CD4-positive, alpha-beta T cell treated with Interleukin-1 beta for 1 hour (primary cell): ENCODE measurements at regions not wholly inside any gene's neighbourhood (a gene's known extent, or its start where the extent isn't known, plus 50 kb on each side); places are given as distances from the start of the nearest gene placed in this dataset.
A peak's percentile ranks its signal among the peaks of the same experiment; 100 is the strongest.
"Not testable (repeated sequence)": the region's sequence is repeated elsewhere in the genome, so short reads cannot be mapped to it uniquely, and the experiment has no call there.

ENCODE experiments used
- DNase-seq, 2 donors: peaks; one replicate each; pipeline ENCODE4 v3.0.0-alpha.2; 2020 to 2022

GRCh38 chrX:66110112-66110511 is 53.9 kb upstream of the HEPH start:
- peak; percentile 3 to 34 for DNase-seq

GRCh38 chrX:66107860-66108259 is 56.2 kb upstream of the HEPH start:
- DNase-seq: not testable (repeated sequence)

- DNase-seq: not testable (repeated sequence)
These were observed 61.6 kb upstream of the HEPH start for GRCh38 chrX:66102398-66102797.

- no peak for DNase-seq
These were observed 58.3 kb upstream of the VSIG4 start for GRCh38 chrX:66098162-66098561.

GRCh38 chrX:66096987-66097386 is 57.1 kb upstream of the VSIG4 start:
- DNase-seq: not testable (repeated sequence)

GRCh38 chrX:66090004-66090403 is 50.1 kb upstream of the VSIG4 start:
- DNase-seq: not testable (repeated sequence)
